ENCODE measurements at regions not wholly inside any gene's neighbourhood (a gene's known extent, or its start where the extent isn't known, plus 50 kb on each side); places are given as distances from the start of the nearest gene placed in this dataset.

- H3K36me3 ChIP-seq (replicated peaks in 1 of 2; ENCODE audit: control insufficient read depth in 1 of 2, insufficient read depth in 2 of 2, low read length in 2 of 2) = no peaks in the 10 kb centered on the region
- 48% methylated on average over 10 of the region's 10 CpGs for WGBS (ENCODE audit: low lambda C conversion rate)
- ChIA-PET POLR2A (no interaction called here), CTCF (ENCODE audit: low intra/inter-chr PET ratio, low total read pairs) (no interaction called here)
- H3K4me3 ChIP-seq (replicated peaks in 1 of 3; ENCODE audit: insufficient read depth in 1 of 3, low read depth in 2 of 3, low read length in 3 of 3) = no peak overlapping the region
- in situ Hi-C loops (cut with HindIII; ENCODE audit: extremely low pct_ligation_motif_present, low pct_unique_long_range_greater_than_20kb) = no loop called here
- intact Hi-C loops (cut with micrococcal nuclease; ENCODE audit: unreplicated experiment) = no loop called here
- H3K27me3 ChIP-seq (ENCODE audit: control insufficient read depth in 1 of 2, insufficient read depth in 2 of 2, low read length in 2 of 2) = no peaks in the 10 kb centered on the region
- DNase-seq (ENCODE audit: low spot score) = no peak
- no peak overlapping the region for H3K9ac ChIP-seq (ENCODE audit: insufficient read depth, low read depth, low read length)
- BruUV-seq (replicated peaks) = no TSS peak
- H4K20me1 ChIP-seq (ENCODE audit: insufficient read depth, low read length) = no peaks in the 10 kb centered on the region
- no peak overlapping the region for H3K4me2 ChIP-seq (ENCODE audit: low read depth, low read length)
- H3K79me2 ChIP-seq (ENCODE audit: insufficient read depth, low read length) = no peaks in the 10 kb centered on the region
- no peaks in the 10 kb centered on the region for H3K9me3 ChIP-seq (ENCODE audit: low read length)
- no peaks in the 10 kb centered on the region for H3K4me1 ChIP-seq (ENCODE audit: insufficient read depth, low read length)
- TF ChIP-seq HMGXB4 (CRISPR knock-in tag; IDR thresholded peaks at IDR 0.05; ENCODE audit: borderline replicate concordance in 1 of 2, low read depth in 1 of 2) = no peak
- TF ChIP-seq ZNF230 (CRISPR knock-in tag; IDR thresholded peaks at IDR 0.05) = no peak
- TF ChIP-seq BRD4 (CRISPR knock-in tag; IDR thresholded peaks at IDR 0.05) = no peak
- TF ChIP-seq ZNF556 (CRISPR knock-in tag; IDR thresholded peaks at IDR 0.05; ENCODE audit: borderline replicate concordance) = no peak
- TF ChIP-seq SKI (IDR thresholded peaks at IDR 0.05; ENCODE audit: partially characterized antibody) = no peak
- no peak for TF ChIP-seq ZHX1 (CRISPR knock-in tag; IDR thresholded peaks at IDR 0.05; ENCODE audit: low read depth)
- TF ChIP-seq NFYC (CRISPR knock-in tag; IDR thresholded peaks at IDR 0.05) = no peak
- TF ChIP-seq POLR2G (IDR thresholded peaks at IDR 0.05; ENCODE audit: low read depth, low read length) = no peak
- TF ChIP-seq KLF13 (CRISPR knock-in tag; IDR thresholded peaks at IDR 0.05) = no peak
- H3K27ac ChIP-seq (ENCODE audit: extremely low read length, insufficient read depth, low read length) = no peak overlapping the region
- no peak for ATAC-seq
- FAIRE-seq = no peak
- no peak overlapping the region for H2AFZ ChIP-seq (ENCODE audit: low read length)
Measured at GRCh38 chr16:6576113-6576512, 756.5 kb upstream of the RBFOX1 start.

Measured in HepG2 (cell line).